ENCODE measurements at regions not wholly inside any gene's neighbourhood (a gene's known extent, or its start where the extent isn't known, plus 50 kb on each side); places are given as distances from the start of the nearest gene placed in this dataset.

DNA sequence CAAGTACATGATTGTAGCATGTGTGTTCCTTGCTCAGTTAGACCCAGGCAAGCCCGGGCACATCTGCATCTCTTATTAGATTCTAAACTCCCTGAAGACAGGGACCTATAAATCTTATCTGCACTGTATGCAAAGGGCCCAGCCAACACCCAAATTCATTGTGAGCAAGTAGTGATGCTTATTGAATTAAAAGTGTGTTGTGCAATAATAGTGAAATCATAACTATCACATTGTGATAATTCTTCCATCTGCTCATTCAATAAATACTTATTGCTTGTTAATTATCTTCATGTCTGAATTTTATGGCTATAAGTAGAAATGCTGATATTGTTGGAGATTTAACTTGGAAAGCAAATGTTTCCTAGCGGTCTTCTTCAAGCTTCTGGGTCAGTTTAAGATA lies 387.5 kb downstream of the SLC4A3 start:
- intact Hi-C loops (cut with DNase I; ENCODE audit: low total_unique reads), result no loop called here
- H3K9me3 ChIP-seq, result peaks cover 0 to 14% (median 0%) of the 10 kb centered on the region in 4 donors
- H3K4me1 ChIP-seq, result no peaks in the 10 kb centered on the region
- no peaks in the 10 kb centered on the region for H3K36me3 ChIP-seq
- H3K27me3 ChIP-seq, result no peaks in the 10 kb centered on the region
- 74 to 95% (median 90%) methylated on average over 2 of the region's 2 CpGs for WGBS, 5 donors
- TF ChIP-seq, protein P1, sequence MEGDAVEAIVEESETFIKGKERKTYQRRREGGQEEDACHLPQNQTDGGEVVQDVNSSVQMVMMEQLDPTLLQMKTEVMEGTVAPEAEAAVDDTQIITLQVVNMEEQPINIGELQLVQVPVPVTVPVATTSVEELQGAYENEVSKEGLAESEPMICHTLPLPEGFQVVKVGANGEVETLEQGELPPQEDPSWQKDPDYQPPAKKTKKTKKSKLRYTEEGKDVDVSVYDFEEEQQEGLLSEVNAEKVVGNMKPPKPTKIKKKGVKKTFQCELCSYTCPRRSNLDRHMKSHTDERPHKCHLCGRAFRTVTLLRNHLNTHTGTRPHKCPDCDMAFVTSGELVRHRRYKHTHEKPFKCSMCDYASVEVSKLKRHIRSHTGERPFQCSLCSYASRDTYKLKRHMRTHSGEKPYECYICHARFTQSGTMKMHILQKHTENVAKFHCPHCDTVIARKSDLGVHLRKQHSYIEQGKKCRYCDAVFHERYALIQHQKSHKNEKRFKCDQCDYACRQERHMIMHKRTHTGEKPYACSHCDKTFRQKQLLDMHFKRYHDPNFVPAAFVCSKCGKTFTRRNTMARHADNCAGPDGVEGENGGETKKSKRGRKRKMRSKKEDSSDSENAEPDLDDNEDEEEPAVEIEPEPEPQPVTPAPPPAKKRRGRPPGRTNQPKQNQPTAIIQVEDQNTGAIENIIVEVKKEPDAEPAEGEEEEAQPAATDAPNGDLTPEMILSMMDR (IDR thresholded peaks at IDR 0.05), result no peak
- TF ChIP-seq POLR2A (IDR thresholded peaks at IDR 0.05), result no peak
- no peak for TF ChIP-seq EP300 (IDR thresholded peaks at IDR 0.05)
- no peak for TF ChIP-seq POLR2AphosphoS5 (IDR thresholded peaks at IDR 0.05)
- H3K27ac ChIP-seq, result no peak overlapping the region
- no peak for DNase-seq
- no peak overlapping the region for H3K4me3 ChIP-seq

- 48 to 63% (median 56%) methylated on average over 1 of the region's 1 CpG for WGBS, 5 donors
- H3K9me3 ChIP-seq, result peaks cover 0 to 14% (median 0%) of the 10 kb centered on the region in 4 donors
- TF ChIP-seq POLR2A (IDR thresholded peaks at IDR 0.05), result no peak
- TF ChIP-seq POLR2AphosphoS5 (IDR thresholded peaks at IDR 0.05), result no peak
- TF ChIP-seq, protein P1 (IDR thresholded peaks at IDR 0.05), result no peak
- TF ChIP-seq EP300 (IDR thresholded peaks at IDR 0.05), result no peak
- no peak for DNase-seq
- no peaks in the 10 kb centered on the region for H3K4me1 ChIP-seq
- no peaks in the 10 kb centered on the region for H3K36me3 ChIP-seq
- H3K27ac ChIP-seq, result no peak overlapping the region
- intact Hi-C loops (cut with DNase I; ENCODE audit: low total_unique reads), result no loop called here
- no peak overlapping the region for H3K4me3 ChIP-seq
- H3K27me3 ChIP-seq, result no peaks in the 10 kb centered on the region
These were observed 388.1 kb downstream of the SLC4A3 start for GRCh38 chr2:220015576-220015975.

DNA sequence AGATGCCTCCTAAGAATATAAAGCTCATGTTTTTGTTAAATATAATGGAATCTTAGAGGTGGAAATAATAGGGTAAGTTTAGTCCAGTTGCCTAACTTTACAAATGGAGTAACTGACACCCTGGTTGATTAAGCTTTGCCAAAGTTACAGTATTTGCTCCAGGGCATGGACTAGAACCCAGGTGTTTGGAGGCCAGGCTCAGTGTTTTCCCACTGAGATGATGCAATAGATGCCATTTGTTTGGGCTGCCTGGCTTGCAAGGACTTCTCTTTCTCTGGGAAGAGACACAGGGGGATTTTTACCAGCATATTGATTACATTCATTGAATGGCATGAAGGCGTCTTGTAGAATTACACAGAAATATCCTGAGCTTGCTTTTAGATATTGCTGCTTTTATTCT lies 397.8 kb downstream of the SLC4A3 start:
- intact Hi-C loops (cut with DNase I; ENCODE audit: low total_unique reads), result no loop called here
- no peak overlapping the region for H3K4me3 ChIP-seq
- 80 to 93% (median 83%) methylated on average over 1 of the region's 1 CpG for WGBS, 5 donors
- no peak overlapping the region for H3K27ac ChIP-seq
- no peaks in the 10 kb centered on the region for H3K36me3 ChIP-seq
- peaks cover 0 to 5% (median 2%) of the 10 kb centered on the region in 4 donors for H3K9me3 ChIP-seq
- TF ChIP-seq EP300 (IDR thresholded peaks at IDR 0.05) (no peak), POLR2AphosphoS5 (IDR thresholded peaks at IDR 0.05) (no peak), POLR2A (IDR thresholded peaks at IDR 0.05) (no peak)
- TF ChIP-seq, protein P1 (IDR thresholded peaks at IDR 0.05), result no peak
- no peaks in the 10 kb centered on the region for H3K27me3 ChIP-seq
- H3K4me1 ChIP-seq, result no peaks in the 10 kb centered on the region
- DNase-seq, result no peak

DNA sequence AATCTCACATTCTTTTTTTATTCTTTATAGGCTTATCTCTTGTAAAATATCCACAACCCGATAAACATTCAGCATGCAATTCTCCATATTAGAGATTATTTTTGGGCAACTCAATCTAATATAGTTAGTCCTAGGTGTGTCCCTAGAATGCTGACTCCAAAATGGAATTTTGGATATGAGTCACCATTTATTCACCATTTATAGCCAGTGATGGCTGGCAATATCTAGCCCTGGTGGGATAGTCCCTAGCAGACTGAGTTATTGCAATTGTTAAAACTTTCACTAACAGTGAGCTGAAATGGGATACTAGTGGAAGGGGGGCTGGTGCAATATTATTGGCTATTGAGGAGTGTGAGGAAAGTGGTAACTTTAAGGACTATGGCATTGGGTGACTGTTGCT lies 401.6 kb downstream of the SLC4A3 start:
- Histone ChIP-seq H3K9me3 (peaks cover 0 to under 1% (median 0%) of the 10 kb centered on the region in 4 donors), H3K27me3 (no peaks in the 10 kb centered on the region), H3K36me3 (no peaks in the 10 kb centered on the region), H3K4me1 (no peaks in the 10 kb centered on the region), H3K27ac (no peak overlapping the region), H3K4me3 (no peak overlapping the region)
- 56 to 98% (median 84%) methylated on average over 1 of the region's 1 CpG for WGBS, 5 donors
- no peak for DNase-seq
- intact Hi-C loops (cut with DNase I; ENCODE audit: low total_unique reads), result no loop called here
- TF ChIP-seq, protein P1 (IDR thresholded peaks at IDR 0.05), result no peak
- TF ChIP-seq POLR2A (IDR thresholded peaks at IDR 0.05) (no peak), EP300 (IDR thresholded peaks at IDR 0.05) (no peak), POLR2AphosphoS5 (IDR thresholded peaks at IDR 0.05) (no peak)
